Right ventricle myocardium superior (tissue), 1 donor: ENCODE measurements at regions not wholly inside any gene's neighbourhood (a gene's known extent, or its start where the extent isn't known, plus 50 kb on each side); places are given as distances from the start of the nearest gene placed in this dataset.
"Not testable (repeated sequence)": the region's sequence is repeated elsewhere in the genome, so short reads cannot be mapped to it uniquely, and the experiment has no call there.

ENCODE experiments used
- ATAC-seq: fragments of 200-7000 bp; cut with Tn5 transposase; one replicate; pipeline ENCODE4 v1.9.1; 2020; ENCODE audit warnings: mild to moderate bottlenecking; ENCODE audit not compliant: poor library complexity
- DNase-seq: peaks from one replicate; pipeline ENCODE4 v3.0.0-alpha.2; 2020
- intact Hi-C: fragments of 100-400 bp; cut with DNase I; formaldehyde crosslinking; loops from one replicate; pipeline ENCODE4 v1.11.2; 2022
- donor health status: DM: no; HTN: yes; CAD: no; lungs with severe emphysema.

DNA sequence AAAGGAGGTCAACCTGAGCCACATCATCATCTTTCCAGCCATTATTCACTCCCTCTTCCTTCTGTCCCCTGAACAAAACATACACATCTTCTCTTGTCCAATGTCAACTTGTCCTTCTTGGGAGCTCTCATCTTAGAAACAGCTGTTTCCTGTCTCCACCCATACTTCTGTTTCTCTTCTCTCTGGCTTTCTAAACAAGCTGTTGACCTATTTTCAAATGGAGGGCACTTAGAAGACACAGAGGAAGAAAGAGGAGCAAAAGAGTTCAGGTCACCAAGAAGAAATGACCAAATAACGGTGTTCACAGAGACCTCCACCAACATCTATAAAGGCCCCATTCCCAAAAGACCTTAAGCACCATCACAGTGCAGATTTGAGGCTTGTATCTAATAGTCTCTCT lies 355.9 kb upstream of the HNRNPA3 start:
- DNase-seq (no peak), ATAC-seq (no peak)
- intact Hi-C loops = no loop called here

- ATAC-seq (no peak), DNase-seq (no peak)
- intact Hi-C loops = no loop called here
Measured at GRCh38 chr2:176865336-176865735, 347.3 kb upstream of the HNRNPA3 start.

- ATAC-seq = no peak
- no peak for DNase-seq
- intact Hi-C loops = no loop called here
Measured at GRCh38 chr2:176872406-176872805, 340.2 kb upstream of the HNRNPA3 start.

DNA sequence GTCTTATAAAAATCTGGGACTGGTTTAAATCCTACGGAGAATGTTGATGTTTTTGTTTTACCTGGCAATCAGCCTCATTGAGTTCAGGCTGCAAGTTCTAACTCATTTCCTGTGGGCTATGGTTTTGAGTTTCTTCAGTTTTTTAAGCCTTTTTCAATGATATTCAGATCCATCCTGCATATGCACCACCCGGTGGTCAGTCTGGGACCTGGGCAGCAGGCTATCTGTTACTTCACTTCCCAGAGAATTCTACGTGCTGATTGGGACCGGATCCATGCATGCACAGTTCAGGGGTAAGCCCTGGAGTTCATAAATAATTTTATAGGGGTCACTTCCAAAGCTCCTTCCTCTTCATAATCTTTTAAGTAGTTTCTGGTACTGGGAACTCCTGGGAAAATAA lies 339.2 kb upstream of the HNRNPA3 start:
- intact Hi-C loops = no loop called here
- DNase-seq (no peak), ATAC-seq (no peak)

- intact Hi-C loops = no loop called here
- ATAC-seq = no peak
- DNase-seq = no peak
Measured at GRCh38 chr2:176876493-176877103, 336.0 kb upstream of the HNRNPA3 start.

DNA sequence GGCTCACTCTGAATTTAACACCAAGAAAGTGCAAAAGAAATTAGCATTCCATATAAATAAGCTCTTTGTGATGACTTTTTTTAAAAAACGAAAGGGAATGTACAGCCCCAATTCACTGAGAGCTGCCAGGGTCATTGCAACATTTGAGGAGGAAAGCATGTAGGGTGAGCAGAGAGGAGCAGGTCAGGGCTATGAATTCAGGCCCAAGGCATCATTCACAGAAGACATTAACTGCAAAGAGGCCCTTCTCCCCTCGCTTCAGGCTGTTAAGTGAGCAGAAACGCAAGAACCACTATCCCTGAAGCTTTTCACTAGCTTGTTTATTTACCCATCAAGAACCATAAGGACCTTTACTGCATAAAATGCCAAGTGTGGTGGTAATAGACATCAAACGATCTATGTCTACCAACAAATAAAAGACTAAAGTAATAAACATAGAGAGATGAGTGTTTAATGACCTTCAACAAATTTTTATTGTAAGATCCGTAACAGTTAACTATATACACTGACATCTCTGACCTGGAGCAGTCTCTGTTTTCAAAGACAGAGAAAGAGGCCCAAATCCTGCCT lies 333.1 kb upstream of the HNRNPA3 start:
- no peak for DNase-seq
- no peak for ATAC-seq
- intact Hi-C loops = no loop called here

GRCh38 chr2:176882045-176882444 lies 330.5 kb upstream of the HNRNPA3 start:
- DNase-seq, ATAC-seq, intact Hi-C loops: not testable (repeated sequence)

DNA sequence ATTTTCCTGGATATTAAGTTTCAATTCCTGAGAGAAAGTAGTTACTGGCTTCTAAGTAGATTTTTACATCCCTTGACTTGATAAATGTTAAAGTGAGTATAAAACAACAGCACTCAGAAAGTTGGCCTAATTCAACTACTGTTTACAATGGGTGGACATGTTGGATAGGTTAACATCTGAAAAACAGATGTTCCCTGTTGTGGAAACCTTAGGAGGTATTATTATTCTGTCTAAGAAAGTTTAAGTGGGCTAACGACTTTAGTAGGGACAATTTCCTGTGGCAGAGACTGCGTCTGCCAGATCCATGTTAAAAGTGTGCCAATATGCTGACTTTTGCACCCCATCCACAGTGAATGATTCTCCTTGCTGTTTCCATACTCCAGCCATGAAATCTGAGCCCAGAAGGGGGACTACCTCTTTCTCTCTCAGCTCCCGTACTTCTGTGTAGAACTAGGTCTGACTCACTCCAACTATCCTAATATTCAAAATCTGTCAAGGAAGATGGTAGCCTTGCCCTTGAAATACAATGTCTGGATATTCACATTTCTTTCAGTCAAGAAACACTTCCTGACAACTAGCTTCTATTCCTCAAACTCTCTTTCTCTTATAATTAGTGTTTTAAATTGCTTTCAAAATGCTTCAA lies 327.5 kb upstream of the HNRNPA3 start:
- DNase-seq (no peak), ATAC-seq (no peak)
- intact Hi-C loops = no loop called here

- intact Hi-C loops = no loop called here
- no peak for ATAC-seq
Measured at GRCh38 chr2:176885661-176886060, 326.9 kb upstream of the HNRNPA3 start.

DNA sequence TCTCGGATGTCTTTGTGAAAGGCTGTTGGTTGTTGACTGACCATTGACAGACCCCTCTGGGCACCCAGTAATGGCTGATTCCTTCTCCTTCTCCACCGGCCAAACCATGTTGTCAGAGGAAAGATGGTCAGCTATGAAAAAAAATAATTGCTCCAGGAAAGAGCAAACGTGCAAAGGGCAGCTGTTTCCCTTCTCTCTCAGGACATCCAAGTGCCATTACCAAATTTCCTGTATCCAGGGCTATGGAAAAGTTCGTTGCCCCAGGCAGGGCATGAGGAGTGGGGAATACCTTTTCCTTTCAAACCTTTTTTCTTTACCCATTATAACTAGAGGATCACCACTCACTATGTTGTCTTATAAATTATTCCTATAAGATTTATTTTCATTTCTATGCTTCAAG lies 321.5 kb upstream of the HNRNPA3 start:
- ATAC-seq = no peak
- no peak for DNase-seq
- intact Hi-C loops = no loop called here

More at GRCh38 chr2:176885661-176886060, 326.9 kb upstream of the HNRNPA3 start:
- no peak for DNase-seq

DNA sequence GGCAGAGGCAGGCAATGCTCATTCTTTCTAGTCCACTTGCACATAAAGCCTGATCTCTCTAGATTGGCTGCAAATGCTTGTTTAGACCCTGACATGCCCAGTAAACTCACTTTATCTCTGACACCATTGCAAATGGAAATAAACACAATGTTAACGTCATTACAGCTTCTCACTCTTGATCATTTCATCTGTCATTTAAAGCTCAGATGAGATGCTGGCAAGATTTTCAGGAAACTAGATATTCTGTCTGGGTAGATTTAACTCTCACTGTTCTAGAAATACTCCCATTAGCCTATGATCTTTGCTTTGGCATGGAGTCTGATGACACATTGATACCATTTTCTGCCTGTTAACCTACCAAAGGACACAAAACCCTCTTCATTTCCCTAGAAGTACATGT lies 320.7 kb upstream of the HNRNPA3 start:
- intact Hi-C loops = no loop called here
- DNase-seq (no peak), ATAC-seq (no peak)

DNA sequence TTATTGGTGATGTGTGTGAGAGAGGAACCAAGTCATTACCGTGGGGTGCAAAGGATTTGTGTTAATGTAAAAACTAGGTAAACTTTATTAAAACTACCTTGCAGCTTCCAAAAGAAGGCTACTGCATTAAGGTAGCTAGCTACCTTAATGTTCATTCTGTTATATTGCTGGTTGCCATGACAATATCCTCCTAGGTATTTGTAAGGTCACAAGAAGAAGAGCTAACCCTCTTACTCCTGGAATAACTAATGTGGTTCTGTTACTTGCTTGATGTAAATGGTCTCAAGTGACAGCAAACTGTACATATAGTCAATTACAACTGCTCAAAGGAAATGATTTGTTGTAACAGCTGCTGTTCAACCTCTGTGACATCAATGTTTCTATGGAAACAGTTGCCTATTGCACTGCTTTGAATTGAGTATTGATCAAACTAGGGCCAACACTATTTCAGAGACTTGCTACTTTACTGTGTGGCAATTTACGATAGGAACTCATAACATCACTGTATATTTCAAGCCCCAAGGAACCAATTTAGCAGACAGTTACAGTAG lies 319.8 kb upstream of the HNRNPA3 start:
- DNase-seq = no peak
- ATAC-seq = no peak
- intact Hi-C loops = no loop called here

- DNase-seq = no peak
- intact Hi-C loops = no loop called here
- no peak for ATAC-seq
Measured at GRCh38 chr2:176895158-176895557, 317.4 kb upstream of the HNRNPA3 start.

- intact Hi-C loops = no loop called here
- no peak for DNase-seq
- ATAC-seq = no peak
Measured at GRCh38 chr2:176902454-176902853, 310.1 kb upstream of the HNRNPA3 start.

- ATAC-seq, DNase-seq, intact Hi-C loops: not testable (repeated sequence)
Measured at GRCh38 chr2:176904053-176904452, 308.5 kb upstream of the HNRNPA3 start.

DNA sequence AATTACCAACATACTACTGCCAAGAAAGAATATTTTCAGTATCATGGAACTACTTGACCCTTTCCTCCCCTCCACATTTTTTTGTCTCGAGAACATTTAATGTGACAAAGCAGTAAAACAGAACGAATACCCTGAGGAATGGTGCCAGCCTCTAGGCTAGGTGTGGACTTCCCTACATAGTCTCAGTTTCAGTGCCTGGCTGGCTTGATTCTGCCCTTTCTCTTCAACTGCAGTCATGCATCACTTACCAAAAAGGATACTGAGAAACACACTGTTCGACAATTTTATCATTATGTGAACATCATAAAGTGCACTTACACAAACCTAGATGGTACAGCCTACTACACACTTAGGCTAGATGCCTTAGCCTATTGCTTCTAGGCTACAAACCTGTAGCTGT lies 305.3 kb upstream of the HNRNPA3 start:
- ATAC-seq (no peak), DNase-seq (no peak)
- intact Hi-C loops = no loop called here

DNA sequence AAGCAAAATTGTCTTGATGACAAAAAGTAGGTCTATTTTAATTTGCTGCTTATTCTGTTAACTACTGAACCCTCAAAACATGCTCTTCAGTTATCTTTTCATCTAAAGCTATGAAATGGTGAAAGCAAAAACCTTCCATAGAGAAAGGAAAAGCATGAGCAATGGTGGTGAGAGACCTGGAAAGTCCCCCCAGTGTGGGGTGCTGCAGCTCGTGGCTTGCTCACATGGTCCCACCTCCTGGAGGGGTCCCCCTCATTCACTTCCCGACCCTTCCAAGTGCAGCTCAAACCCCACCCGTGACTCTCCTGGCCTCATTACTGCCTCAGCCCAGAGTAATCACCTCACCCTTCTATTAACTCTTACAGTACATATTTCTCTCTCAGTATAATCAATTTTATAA lies 301.8 kb upstream of the HNRNPA3 start:
- intact Hi-C loops = no loop called here
- ATAC-seq (no peak), DNase-seq (no peak)

DNA sequence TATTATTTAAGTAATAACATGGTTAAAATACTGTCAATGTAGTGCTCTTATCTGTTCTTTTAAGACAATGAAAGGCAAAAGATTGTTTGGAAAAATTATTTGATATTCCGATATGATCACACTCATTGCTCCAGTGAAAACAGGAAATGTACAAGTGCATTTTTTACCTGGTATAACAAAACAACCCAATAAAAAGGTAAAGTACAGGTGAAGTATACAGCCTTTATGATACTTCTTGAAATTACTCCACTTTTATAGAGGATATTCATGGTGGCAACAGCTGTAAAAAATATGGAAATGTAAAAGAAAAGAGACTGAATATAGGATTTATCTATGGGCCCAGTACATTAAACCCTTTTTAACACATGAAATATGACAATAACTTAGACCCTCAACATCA lies 298.6 kb upstream of the HNRNPA3 start:
- DNase-seq (no peak), ATAC-seq (no peak)
- intact Hi-C loops = no loop called here

DNA sequence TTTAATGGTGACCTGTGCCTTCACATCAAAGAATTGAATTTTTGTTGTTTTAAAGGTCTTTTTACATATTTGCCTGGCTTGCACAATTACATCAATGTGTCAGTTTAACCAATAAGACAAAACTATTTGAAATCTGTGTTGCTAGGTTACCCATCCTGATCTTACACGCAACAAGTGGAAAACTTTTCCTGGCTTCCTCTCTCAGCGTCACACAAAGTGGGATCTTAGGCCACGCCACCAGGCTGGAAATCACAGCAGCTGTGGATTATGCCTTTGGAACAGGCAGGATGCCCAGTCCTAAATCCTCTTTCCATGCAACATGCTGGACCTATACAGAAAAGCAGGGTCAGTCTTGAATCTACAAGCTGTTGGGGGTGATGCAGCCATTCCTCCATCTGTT lies 298.2 kb upstream of the HNRNPA3 start:
- ATAC-seq = no peak
- no peak for DNase-seq
- intact Hi-C loops = no loop called here

DNA sequence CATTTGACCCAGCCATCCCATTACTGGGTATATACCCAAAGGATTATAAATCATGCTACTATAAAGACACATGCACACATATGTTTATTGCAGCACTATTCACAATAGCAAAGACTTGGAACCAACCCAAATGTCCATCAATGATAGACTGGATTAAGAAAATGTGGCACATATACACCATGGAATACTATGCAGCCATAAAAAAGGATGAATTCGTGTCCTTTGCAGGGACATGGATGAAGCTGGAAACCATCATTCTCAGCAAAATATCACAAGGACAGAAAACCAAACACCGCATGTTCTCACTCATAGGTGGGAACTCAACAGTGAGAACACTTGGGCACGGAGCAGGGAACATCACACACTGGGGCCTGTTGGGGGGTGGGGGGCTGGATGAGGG lies 290.0 kb upstream of the HNRNPA3 start:
- ATAC-seq, DNase-seq, intact Hi-C loops: not testable (repeated sequence)
